Activated naive CD4-positive, alpha-beta T cell treated with Interleukin-2 at 50 U/mL for 16 hours (primary cell): ENCODE measurements at regions not wholly inside any gene's neighbourhood (a gene's known extent, or its start where the extent isn't known, plus 50 kb on each side); places are given as distances from the start of the nearest gene placed in this dataset.

ENCODE experiments used
- DNase-seq: peaks from one replicate; pipeline ENCODE4 v3.0.0-alpha.2; 2020

DNA sequence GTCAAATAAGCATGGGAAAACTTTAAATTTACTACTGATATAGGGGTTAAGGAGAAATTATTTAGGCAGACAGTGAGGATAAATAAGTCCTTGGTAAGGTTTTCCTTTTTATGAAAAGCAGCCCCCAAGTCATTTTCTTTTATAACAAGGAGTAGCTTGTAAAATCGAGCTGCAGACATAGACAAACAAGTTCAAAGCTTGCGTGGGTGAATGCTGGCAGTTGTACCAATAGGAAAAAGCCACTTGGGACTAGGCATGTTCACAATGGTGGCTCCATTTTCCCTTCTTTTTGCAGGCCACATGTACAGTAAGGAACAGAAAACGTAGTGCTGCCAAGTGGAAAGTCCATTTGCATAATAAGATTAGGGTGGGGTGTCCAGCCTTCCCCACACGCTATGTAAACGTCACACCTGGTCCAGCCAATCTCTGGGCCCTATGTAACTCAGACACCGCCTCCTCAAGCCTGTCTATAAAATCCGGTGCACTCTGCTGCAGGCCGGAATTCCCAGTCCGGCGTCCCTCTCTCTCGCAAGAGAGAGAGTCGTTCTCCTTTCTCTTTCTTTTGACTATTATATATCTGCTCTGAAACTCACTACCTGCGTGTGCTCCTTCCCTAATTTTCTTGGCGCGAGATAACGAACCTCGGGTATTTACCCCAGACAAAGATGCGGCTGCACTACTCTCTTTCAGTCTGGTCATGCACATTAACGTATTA, 217.1 kb upstream of the MAN1A1 start:
- no peak for DNase-seq

DNA sequence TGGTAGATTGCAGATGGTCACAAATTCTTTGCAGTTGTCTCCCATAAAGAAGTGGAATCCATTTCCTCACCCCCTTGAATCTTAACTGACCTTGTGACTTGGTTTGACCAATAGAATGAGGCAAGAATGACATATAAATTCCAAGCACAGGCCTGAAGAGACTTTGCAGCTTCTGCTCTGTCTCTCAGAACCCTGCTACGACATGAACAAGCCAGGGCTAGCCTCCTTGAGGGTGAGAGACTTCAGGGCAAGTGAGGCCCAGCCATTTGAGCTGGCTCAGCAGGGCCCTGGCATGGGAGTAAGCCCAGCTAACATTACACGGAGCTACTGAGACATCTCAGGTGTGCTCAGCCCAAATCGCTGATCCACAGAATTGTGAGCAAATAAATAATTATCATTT, 216.3 kb upstream of the MAN1A1 start:
- DNase-seq: no peak

GRCh38 chr6:119562168-119562567, 212.6 kb upstream of the MAN1A1 start:
- no peak for DNase-seq

DNA sequence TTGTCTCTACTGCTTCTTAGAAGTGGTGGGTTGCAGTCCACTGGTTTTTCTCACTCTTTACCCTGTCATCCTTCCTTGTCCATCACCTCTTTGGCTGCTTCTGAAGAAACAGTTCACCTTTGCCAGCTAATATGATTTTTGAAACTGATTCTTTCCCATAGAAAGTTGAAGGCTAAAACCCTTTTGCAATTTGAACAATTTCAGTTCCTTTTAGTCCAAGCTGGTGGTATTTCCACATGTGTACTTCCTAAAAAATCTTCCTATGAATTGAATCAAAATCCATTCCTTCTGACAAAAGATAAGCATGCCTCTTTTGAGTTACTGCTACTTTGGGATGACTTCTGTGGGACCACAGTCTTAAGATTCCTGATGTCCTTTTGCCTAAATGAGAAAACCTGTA, 210.0 kb upstream of the MAN1A1 start:
- no peak for DNase-seq

GRCh38 chr6:119557239-119557638, 207.7 kb upstream of the MAN1A1 start:
- DNase-seq: no peak

GRCh38 chr6:119552021-119552420, 202.5 kb upstream of the MAN1A1 start:
- DNase-seq: no peak

GRCh38 chr6:119547024-119547423, 197.5 kb upstream of the MAN1A1 start:
- no peak for DNase-seq

GRCh38 chr6:119545245-119545644, 195.7 kb upstream of the MAN1A1 start:
- DNase-seq: no peak

DNA sequence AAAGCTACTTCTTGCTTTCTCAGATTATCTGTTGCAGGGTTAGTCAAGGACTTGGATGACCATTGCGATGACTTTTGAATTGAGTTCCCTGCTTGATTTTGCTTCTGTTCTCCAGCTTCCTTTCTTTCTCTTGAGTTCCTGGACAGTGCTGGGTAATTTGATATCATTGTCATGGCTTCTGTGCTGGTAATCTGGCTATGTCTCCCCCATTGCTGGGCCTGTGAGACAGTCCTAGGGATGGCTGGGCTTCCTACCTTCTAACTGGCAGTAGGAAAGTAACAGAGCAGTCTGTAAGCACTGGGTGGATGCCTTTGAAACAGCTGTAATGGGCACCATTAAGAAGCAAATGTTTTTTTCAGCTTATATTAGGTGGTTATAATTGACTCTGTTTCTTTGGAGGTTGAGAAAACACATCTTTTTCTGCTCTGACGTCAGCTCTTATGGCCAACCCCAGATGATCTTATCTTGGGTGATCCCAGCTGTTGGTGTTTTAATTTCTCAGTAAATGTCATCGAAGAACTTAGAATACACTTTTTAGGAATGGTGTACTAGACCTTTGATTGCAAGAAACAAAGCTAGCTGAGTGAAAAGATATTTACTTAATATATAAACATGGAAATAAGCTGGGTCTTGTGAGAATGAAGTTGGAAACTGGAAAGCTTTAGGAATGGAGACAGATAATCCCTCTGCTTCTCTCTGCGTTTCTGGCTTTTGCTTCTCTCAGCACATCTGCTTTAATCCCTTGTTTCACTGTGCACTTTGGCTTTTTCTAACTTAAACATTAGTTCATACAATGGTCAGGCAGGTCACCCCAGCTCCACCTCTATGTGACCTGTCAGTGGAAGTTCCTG, 195.0 kb upstream of the MAN1A1 start:
- no peak for DNase-seq

DNA sequence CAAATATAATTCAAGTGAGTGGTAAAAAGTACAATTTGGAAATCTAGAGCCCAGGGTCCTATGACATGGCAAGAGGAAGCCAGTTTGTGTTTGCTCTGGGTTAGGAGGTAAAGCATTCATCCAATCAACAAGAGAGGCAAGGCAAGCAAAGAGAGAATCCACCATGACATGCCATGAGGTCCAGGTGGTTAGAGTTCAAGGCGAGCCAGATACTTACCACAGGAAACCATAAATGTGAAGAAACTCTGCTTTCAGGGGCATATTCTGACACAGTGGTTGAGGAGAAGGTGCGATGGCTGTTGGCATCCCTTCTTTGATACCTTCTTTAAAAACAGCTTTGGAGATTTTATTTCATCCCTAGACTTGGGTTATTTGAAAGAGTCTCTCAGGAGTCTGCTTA, 193.8 kb upstream of the MAN1A1 start:
- no peak for DNase-seq

- no peak for DNase-seq
Measured at GRCh38 chr6:119542037-119542436, 192.5 kb upstream of the MAN1A1 start.

GRCh38 chr6:119541132-119541905, 191.8 kb upstream of the MAN1A1 start:
- DNase-seq: no peak

GRCh38 chr6:119540417-119540816, 190.9 kb upstream of the MAN1A1 start:
- no peak for DNase-seq

DNA sequence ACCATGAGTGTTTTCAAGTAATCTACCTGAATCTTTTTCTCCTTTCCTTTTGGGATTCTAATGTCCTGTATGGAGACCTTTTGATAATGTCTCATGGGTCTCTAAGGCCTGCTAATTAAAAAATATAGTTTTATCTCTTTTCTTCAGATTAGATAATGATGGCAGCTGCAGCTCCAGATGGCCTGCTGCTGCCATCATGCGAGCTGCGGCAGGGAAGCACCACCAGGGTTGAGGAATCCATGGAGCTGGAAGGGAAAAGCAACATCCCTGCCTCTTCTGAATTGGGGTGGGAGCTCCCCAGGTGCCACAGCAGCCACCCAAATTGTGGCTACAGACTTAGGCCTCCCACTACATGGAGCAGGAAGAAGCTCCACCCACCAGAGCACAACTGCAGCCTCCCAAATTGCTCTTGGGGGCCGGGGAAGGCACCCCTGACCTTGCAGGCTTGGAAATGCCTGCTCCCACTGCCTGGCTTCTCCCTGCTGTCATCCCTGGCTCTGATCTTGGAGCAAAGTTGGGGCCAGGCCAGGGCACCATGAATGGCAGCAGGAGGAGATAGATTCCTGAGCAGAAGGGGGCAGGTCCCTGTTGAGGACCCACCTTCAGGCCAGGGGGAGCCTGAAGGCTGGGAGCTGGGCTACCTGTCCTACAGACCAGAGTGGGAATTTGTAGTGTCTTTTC, 189.6 kb upstream of the MAN1A1 start:
- no peak for DNase-seq

- no peak for DNase-seq
Measured at GRCh38 chr6:119536666-119537065, 187.1 kb upstream of the MAN1A1 start.

- no peak for DNase-seq
Measured at GRCh38 chr6:119535332-119535731, 185.8 kb upstream of the MAN1A1 start.

DNA sequence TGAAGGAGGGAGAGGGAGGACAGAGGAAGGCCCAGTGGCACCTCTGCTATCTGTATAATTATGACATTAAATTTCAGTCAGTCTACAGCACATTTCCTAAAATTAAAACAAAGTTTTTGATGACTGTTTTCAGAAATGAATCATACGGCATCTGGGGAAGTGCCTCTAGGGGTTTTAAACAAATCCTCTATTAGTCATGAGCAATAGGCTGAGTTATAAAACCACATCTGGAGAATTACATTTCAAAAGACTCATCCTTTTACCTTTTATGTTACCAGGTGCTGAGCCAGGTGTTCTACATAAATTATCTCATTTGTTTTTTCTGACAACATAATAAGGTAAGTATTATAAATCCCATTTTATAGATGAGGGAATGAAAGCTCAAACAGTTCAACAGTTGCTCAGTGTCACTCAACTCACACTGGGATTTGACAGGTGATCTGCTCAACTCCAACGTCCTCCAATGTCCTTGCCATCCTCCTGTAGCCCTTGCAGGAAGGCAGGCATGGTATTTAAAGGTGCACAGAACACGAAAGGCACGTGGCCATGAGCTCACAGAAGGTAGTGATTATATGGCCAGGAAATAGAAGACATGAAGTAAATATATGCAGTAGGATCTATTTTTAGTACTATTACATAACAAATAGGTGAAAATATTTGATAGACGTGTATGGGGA, 184.2 kb upstream of the MAN1A1 start:
- no peak for DNase-seq

- no peak for DNase-seq
Measured at GRCh38 chr6:119527231-119527578, 177.6 kb upstream of the MAN1A1 start.

- DNase-seq: no peak
Measured at GRCh38 chr6:119526561-119527230, 177.1 kb upstream of the MAN1A1 start.

GRCh38 chr6:119524410-119524809, 174.8 kb upstream of the MAN1A1 start:
- DNase-seq: no peak

GRCh38 chr6:119523556-119523955, 174.0 kb upstream of the MAN1A1 start:
- no peak for DNase-seq

DNA sequence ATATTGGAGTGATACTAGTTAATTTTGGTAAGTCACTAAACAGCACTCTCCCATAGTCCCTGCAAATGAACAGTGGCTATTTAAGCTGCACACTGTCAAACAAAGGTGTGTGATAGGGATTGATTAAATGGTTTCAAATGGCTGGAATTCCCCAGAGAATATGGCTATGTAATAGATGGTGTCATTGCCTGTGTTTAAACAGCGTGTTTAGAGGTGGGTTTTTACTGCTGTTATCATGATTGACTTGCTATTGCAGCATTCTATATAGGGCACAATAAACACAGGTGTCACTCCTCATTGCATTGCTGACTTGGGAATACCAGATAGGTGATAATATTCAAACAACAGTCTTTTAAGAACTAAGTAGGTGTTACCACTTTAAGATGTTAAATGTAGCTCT, 171.7 kb upstream of the MAN1A1 start:
- no peak for DNase-seq
